ENCODE measurements at regions not wholly inside any gene's neighbourhood (a gene's known extent, or its start where the extent isn't known, plus 50 kb on each side); places are given as distances from the start of the nearest gene placed in this dataset.

DNA sequence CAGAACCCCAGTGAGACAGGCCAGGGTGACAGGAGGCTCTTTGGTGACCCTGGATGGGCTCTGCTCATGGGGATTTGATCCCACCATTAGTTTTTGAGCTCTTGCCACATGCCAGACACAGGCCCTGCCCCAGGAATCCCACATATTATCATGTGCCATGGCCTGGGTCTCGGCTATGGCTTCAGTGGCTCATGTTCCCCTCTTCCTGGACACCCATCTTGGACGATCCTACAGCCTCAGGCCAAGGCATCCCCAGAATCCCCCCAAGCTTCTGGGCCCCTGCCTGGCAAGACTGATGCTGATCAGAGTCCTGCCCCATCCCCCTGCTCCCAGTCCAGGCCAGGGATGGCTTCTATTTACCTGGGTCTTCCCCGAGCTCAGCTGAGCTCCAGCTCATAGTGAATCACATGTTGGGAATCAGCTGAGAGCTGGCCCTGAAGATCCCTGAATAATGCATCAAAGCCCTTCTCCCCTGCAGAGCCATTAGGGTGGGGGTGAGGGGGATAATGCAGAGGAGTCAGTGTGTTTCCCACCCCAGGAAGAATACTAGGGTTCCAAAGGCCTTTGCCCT, 50.9 kb upstream of the CHRNB4 start:
- no peak for TF ChIP-seq MTA2 (IDR thresholded peaks at IDR 0.05; ENCODE audit: low read depth)
- TF ChIP-seq SETDB1 (IDR thresholded peaks at IDR 0.05; ENCODE audit: low read length): no peak
- TF ChIP-seq CC2D1A (IDR thresholded peaks at IDR 0.05): no peak
- no peak for TF ChIP-seq FOSL1 (tag; conservative IDR thresholded peaks at IDR 0.05)
- TF ChIP-seq, protein P1, sequence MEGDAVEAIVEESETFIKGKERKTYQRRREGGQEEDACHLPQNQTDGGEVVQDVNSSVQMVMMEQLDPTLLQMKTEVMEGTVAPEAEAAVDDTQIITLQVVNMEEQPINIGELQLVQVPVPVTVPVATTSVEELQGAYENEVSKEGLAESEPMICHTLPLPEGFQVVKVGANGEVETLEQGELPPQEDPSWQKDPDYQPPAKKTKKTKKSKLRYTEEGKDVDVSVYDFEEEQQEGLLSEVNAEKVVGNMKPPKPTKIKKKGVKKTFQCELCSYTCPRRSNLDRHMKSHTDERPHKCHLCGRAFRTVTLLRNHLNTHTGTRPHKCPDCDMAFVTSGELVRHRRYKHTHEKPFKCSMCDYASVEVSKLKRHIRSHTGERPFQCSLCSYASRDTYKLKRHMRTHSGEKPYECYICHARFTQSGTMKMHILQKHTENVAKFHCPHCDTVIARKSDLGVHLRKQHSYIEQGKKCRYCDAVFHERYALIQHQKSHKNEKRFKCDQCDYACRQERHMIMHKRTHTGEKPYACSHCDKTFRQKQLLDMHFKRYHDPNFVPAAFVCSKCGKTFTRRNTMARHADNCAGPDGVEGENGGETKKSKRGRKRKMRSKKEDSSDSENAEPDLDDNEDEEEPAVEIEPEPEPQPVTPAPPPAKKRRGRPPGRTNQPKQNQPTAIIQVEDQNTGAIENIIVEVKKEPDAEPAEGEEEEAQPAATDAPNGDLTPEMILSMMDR (IDR thresholded peaks at IDR 0.05 in 2 of 3, conservative IDR thresholded peaks at IDR 0.05 in 1 of 3; ENCODE audit: insufficient read depth in 2 of 3, low read depth in 1 of 3, low read length in 3 of 3): no peak
- TF ChIP-seq FOXJ3 (CRISPR knock-in tag; IDR thresholded peaks at IDR 0.05): no peak

All from K562 (cell line).